ENCODE measurements at regions not wholly inside any gene's neighbourhood (a gene's known extent, or its start where the extent isn't known, plus 50 kb on each side); places are given as distances from the start of the nearest gene placed in this dataset.

DNA sequence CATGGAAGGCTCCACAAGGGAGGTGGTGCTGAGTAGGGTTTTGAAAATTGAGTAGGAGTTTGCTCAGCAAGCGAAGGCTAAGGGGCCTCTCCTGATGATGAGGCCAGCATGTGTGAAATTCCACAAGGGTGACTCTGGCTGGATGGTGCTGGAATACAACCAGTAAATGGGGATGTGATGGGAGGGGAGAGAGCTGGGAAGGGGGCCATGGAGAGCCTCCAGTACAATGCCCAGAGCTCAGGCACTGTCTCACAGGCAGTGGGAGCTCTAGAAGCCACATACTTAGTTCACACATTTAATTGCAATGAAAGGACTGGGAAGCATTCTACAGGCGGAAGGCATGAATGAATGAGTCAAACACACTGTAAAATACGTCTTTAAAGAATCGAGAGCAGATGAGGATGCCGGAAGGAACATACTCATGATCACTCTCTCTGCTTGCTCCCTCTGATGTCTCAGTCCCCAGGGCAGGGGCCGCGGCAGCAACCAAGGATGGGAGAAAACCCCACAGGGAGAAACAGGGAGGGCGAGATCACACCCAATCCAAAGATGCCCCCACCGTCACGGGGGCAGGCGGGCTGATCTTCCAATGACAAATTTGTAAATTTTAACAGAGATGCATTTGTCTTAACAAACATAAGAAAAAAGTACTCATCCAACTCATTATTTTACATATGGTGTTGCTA is 261.0 kb downstream of the NSG2 start:
- H3K9ac ChIP-seq (replicated peaks in 1 of 4; ENCODE audit: extremely low read depth in 1 of 4, low read depth in 3 of 4, low read length in 3 of 4): no peak overlapping the region
- CTCF ChIA-PET (ENCODE audit: partially characterized antibody): interaction anchor here (0.6 to 13.2 kb wide), 7 partner anchors 10 to 461 kb away, joined by 4 to 174 read pairs (median 4); partner anchors contain the start of gene NSG2
- H2BK120ac ChIP-seq (replicated peaks; ENCODE audit: low read depth, low read length): no peak overlapping the region
- POLR2A ChIA-PET (ENCODE audit: partially characterized antibody): interaction anchor here (0.7 to 0.9 kb wide), 2 partner anchors 102 to 237 kb away, joined by 3 read pairs; no protein-coding TSS in a partner anchor
- no peak overlapping the region for H2BK20ac ChIP-seq (ENCODE audit: low read length)
- H2AFZ ChIP-seq (ENCODE audit: low read length): no peak overlapping the region
- no peaks in the 10 kb centered on the region for H3K79me1 ChIP-seq (ENCODE audit: low read depth, low read length)
- no peaks in the 10 kb centered on the region for H3K27me3 ChIP-seq (replicated peaks in 1 of 4; ENCODE audit: control insufficient read depth in 3 of 4, extremely low read depth in 1 of 4, insufficient read depth in 3 of 4, low read length in 3 of 4)
- H2BK5ac ChIP-seq (ENCODE audit: low read depth, low read length): no peak overlapping the region
- H3K18ac ChIP-seq (ENCODE audit: extremely low read depth, low read length): no peak overlapping the region
- H3K79me2 ChIP-seq (ENCODE audit: control insufficient read depth in 1 of 2, insufficient read depth in 2 of 2, low read length in 2 of 2): no peaks in the 10 kb centered on the region
- no peak overlapping the region for H3K23ac ChIP-seq (ENCODE audit: insufficient read length)
- H3K36me3 ChIP-seq (ENCODE audit: control insufficient read depth in 2 of 4, insufficient read depth in 4 of 4, low read length in 3 of 4): no peaks in the 10 kb centered on the region
- no peak overlapping the region for H3K4me3 ChIP-seq (ENCODE audit: extremely low read depth in 1 of 4, insufficient read depth in 2 of 4, low read depth in 3 of 4, low read length in 4 of 4)
- H2AK5ac ChIP-seq (ENCODE audit: low read depth, low read length): no peak overlapping the region
- 89% methylated on average over 11 of the region's 11 CpGs; no CpG with 5 or more reads in 1 of the 2 experiments for WGBS, 2 experiments (ENCODE audit: extremely low coverage in 1 of 2, insufficient coverage in 1 of 2, insufficient read length in 1 of 2, insufficient replicate concordance in 2 of 2, low coverage in 1 of 2, low lambda C conversion rate in 2 of 2, missing lambda C conversion rate in 1 of 2)
- H3K4ac ChIP-seq (replicated peaks; ENCODE audit: insufficient read length, low read depth, low read length): no peak overlapping the region
- H3K9me3 ChIP-seq (ENCODE audit: insufficient read depth in 2 of 2, low read depth in 1 of 2, low read length in 1 of 2): no peaks in the 10 kb centered on the region
- no peak overlapping the region for H4K8ac ChIP-seq (ENCODE audit: extremely low read depth, insufficient read depth, low read length)
- no peak overlapping the region for H4K91ac ChIP-seq (replicated peaks; ENCODE audit: insufficient read length, low read length)
- H4K20me1 ChIP-seq (replicated peaks in 1 of 2; ENCODE audit: control insufficient read depth in 1 of 2, insufficient read depth in 2 of 2, low read length in 2 of 2): no peaks in the 10 kb centered on the region
- H3K4me1 ChIP-seq (replicated peaks in 1 of 4; ENCODE audit: control insufficient read depth in 3 of 4, insufficient read depth in 4 of 4, low read length in 3 of 4): peaks cover 0 to 7% (median 4%) of the 10 kb centered on the region in 4 experiments; a peak in 4 of 7 replicates
- H3K27ac ChIP-seq (ENCODE audit: low read depth, low read length): no peak overlapping the region
- no peak for DNase-seq (ENCODE audit: low read depth in 1 of 2, low spot score in 2 of 2)
- no peak overlapping the region for H3K4me2 ChIP-seq (ENCODE audit: insufficient read depth in 1 of 2, low read depth in 2 of 2, low read length in 2 of 2)
- H3K14ac ChIP-seq (ENCODE audit: insufficient read length): no peak overlapping the region
- no peak for TF ChIP-seq TCF12 (IDR thresholded peaks at IDR 0.05; ENCODE audit: low read depth, low read length)
- peaks cover under 1% of the 10 kb centered on the region; the same call in 1 of the 2 replicates for H3K23me2 ChIP-seq (ENCODE audit: low read depth, low read length)
- no peak overlapping the region for H4K5ac ChIP-seq (ENCODE audit: insufficient read length, low read depth, low read length)
- no peak overlapping the region for H3K56ac ChIP-seq (replicated peaks; ENCODE audit: insufficient read length, low read depth, low read length)
- no peak overlapping the region for H2BK12ac ChIP-seq (ENCODE audit: low read depth, low read length)
- FAIRE-seq: no peak
- H2BK15ac ChIP-seq (ENCODE audit: low read length): no peak overlapping the region
